ENCODE measurements at regions not wholly inside any gene's neighbourhood (a gene's known extent, or its start where the extent isn't known, plus 50 kb on each side); places are given as distances from the start of the nearest gene placed in this dataset.

- TF ChIP-seq POLR2A (IDR thresholded peaks at IDR 0.05), result no peak
- no peak for TF ChIP-seq CTCF (IDR thresholded peaks at IDR 0.05)
These were observed 291.5 kb upstream of the SRRM4 start for GRCh38 chr12:118689793-118690192.
